ENCODE measurements at regions not wholly inside any gene's neighbourhood (a gene's known extent, or its start where the extent isn't known, plus 50 kb on each side); places are given as distances from the start of the nearest gene placed in this dataset.

DNA sequence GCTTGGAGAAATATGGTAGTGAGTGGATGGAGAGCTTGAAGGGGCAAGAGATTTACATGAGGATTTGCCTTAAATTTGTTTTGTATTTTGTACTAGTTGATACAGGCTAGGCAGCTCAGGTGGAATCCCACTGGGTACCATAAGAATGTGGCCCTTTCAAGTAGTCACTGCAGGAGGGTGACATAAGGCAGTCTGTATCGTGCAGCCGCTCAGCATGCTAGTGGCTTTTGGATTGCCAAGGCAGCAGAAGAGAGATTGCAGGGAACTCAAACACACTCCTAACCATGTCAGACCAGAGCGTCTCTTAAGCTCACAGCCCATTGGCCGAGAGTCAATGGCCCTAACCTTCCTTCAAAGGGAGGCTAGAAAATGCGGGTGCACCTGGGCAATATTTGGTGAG, 420.0 kb downstream of the ADGRL2 start:
- no peak for DNase-seq

DNA sequence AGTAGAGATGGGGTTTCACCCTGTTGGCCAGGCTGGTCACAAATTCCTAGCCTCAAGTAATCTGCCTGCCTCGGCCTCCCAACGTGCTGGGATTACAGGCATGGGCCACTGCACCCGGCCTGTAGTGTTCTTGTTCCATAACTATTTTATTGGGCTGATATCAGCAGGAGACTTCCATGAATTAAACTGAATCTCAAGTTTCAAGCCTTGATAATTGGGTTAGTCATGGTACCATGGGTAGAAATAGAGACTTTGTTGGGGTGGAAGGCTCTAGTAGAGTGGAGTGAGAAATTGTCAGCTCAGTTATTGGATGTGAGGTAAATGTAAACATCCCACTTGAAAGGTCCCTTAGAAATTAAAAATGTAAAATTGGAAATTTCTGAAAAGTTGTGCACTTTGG, 419.1 kb downstream of the ADGRL2 start:
- DNase-seq = no peak

GRCh38 chr1:82218846-82219245, 418.1 kb downstream of the ADGRL2 start:
- DNase-seq = no peak

DNA sequence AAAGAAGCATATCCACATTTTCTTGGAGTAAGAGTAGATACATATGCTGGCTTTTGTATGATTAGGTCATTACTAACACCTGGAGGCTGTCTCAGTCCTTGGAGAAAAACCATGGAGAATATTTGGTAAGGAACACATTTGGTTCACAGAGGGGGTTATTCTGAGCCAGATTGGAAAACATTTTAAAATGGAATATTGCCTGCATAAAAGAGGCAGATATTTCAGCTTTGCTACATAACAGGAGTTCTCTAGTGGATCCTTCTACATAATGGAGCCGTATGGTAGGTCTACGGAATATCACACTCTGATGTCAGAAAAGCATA, 415.1 kb downstream of the ADGRL2 start:
- no peak for DNase-seq

DNA sequence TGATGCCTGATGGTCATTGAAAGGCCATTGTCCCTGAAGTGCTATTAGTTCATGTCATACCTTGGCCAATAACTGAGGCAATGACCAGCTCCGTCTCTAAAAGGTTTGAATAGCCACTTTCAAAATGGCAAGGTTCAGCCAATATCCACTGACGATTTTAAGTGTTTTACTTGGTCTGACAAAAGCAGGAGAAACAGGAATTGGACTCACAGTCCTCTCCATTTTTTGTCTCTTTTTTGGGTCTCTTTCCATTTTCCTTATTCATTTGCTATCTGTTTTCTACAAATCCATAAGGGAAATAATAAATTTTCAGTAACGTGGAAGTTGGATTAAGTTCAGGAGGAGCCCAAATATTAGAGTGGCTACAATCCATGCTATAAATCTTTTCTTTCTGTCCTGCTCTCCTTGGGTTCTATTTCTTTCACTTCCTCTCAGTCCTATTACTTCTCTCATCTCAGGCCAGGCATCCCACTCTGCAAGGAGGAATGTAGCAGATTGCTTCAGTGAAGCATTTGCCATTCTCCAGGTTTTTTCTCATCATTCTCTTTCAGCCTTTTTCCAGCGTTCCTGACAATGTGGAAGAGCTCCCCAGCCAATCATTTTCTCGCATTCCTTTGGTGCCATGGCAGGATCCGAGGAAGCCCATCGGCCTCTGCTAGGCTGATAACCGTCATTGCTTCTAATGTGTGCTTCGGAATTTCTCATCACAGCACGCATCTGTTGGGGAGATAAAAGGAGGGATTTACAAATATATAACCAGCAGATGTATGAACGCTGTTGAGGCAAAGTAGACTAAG, 414.5 kb downstream of the ADGRL2 start:
- DNase-seq = no peak

- no peak for DNase-seq
These were observed 413.9 kb downstream of the ADGRL2 start for GRCh38 chr1:82214606-82215005.

GRCh38 chr1:82197606-82198005, 396.9 kb downstream of the ADGRL2 start:
- no peak for DNase-seq

DNA sequence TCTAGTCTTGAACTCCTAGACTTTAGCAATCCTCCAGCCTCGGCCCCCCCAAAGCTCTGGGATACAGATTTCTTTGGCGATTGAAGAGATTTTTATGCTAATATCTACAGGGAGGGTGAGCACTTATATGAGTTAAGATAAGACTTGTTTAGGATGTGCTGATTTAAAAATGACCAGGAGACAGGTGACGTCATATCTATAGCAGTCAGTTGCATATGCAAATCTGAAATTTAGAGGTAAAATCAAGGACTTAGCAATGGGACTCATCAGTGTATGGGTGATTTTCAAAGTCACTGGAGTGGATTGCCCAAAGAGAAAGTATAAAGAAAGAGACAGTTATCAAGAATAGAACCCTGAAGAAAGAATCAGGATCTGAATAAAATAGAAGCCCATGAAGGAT, 394.5 kb downstream of the ADGRL2 start:
- DNase-seq = no peak

GRCh38 chr1:82185084-82185483, 384.4 kb downstream of the ADGRL2 start:
- DNase-seq = no peak

DNA sequence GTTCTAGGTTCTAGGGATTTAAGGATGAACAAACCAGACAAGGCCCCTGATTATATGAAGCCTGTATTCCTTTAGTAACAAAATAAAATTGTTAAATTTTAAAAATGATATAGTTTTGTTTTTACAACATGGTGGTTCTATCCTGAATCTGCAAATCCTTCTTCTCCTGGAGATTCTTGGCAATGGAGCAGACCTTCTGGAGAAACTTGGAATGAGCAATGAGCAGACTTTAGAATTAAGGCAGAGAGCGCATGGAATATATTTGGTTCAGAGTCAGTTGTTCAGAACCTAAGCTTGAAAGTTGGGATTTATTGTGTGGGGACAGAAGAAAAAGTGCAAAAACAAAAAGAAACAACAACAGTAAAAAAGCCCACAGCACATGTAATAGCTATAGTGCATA, 381.1 kb downstream of the ADGRL2 start:
- no peak for DNase-seq

DNA sequence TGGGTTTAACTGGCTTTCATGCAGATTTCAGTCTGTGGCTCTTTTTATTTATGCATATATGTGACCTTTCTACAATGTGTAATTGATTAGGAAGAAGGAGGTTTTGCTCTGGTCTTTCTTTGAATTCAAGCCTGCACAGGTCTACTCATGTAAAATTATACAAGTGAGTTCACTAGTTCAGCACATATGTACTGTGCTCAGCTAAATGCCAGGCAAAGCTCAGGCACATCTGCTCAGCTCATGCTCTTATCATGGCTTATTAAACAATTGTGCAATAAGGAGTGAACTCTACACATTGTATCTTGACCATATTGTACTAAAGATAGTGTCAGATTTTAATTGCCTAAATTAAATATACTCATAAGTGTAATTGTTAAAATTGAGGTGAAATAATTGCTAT, 378.4 kb downstream of the ADGRL2 start:
- DNase-seq = no peak

DNA sequence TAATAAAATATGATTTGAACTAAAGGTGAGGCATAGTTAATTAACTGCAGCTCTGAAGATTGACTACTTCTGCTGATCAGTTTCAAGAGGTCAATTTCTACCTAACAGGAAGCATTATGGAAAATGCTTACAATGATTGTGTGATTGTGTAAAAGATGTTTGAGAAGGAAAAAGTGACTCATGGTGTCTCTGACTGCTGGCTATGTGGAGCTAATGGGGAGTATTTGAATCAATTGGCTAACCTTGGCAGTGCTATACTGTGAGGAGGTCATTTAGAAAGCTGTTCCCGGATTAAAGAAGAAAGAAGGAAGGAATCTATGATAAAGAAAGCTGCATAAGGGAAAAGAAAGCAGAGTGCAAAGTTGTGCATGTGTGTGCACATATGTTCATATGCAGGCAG, 376.5 kb downstream of the ADGRL2 start:
- no peak for DNase-seq

DNA sequence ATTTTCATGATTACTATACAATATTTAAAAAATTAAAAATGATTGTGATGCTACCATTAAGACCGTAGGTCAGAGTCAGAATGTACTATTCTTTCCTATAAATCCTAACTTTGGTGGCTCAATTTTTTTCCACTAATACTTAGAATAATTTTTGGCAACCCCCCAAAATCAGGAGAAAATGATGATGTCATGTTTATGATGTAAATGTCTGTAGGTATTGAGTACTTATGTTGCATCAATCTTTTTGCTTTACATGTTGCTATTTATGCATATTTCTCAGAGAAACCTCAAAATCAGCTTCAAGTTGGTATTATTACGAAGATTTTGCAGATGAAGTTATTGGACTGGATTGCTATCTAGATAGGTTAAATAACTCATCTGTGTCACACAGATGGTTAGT, 371.2 kb downstream of the ADGRL2 start:
- DNase-seq = no peak

- DNase-seq = no peak
These were observed 367.7 kb downstream of the ADGRL2 start for GRCh38 chr1:82168482-82168881.

DNA sequence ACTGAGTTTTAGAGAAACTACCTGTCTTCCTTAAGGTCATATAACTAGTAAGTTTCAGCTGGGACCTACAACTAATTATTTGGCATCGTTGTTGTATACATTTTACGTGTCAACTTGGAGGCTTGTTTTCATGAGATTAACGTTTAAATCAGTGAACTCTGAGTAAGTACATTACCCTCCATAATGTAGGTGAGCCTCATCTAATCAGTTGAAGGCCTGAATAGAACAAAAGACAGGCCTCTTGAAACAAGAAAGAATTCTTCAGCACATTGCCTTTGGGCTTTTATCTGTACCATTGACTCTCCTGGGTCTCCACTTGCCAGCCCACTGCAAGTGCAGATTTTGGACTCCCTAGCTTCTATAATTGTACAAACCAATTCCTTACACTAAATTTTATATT, 364.6 kb downstream of the ADGRL2 start:
- DNase-seq = no peak

DNA sequence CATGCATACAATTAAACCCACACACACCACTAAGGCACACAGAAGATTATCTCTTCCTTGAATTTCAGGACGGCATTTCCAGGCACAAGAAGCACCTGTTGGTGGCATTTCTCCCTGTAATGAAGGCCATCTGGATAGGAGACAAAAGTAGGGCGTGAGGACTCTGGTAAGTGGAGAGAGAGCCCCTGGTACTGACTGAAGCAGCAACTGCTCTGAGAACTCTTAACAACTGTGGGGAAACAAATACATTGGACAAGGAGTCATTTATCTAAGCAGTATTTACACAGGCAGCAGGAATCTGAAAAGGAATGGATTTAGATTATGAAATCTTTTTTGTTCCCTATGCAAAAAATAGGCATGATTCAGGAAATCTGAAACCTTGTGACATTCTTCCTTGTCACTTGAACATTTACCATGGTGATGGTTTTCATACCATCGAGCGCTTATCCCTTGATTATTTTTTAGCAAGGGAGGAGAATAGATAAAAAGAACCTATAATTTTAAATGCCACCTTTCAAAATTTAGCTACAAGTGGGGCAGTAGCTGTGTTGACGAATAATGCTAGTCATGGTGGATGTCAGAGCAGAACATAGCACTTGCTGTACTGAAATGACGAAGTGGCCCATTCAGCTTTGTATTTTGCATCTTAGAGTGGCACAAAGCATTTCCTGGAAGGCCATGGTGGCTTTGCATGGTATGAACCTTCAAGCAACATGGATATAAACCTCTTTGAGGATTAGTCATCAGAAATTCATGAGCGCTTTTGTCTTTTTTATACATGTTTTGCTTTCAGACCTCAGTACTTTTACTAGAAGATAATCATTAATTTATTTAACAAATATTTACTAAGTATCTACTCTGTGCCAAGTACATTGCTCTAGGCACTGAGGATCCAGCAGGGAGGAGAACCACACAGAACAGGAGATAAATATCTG, 362.0 kb downstream of the ADGRL2 start:
- no peak for DNase-seq

- no peak for DNase-seq
These were observed 361.0 kb downstream of the ADGRL2 start for GRCh38 chr1:82161700-82162141.

DNA sequence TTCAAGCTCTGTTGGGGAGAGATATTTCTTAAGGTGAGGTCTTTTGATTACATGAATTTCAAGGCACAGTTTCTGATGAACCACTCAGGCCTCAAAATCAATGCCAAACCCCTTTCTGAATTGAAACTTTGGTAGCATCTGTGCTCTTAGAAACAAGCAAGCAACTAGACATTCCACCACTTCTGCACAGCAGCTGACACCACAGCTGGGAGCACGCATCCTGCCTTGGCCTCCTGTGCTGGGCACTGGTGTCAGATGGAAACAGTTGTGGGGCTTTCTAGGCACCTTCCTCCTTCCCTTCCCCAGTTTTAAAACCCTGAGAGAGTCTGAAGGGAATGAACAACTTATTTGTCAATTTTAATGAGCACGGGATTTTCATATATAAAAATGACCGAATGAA, 360.2 kb downstream of the ADGRL2 start:
- no peak for DNase-seq

- DNase-seq = no peak
These were observed 359.3 kb downstream of the ADGRL2 start for GRCh38 chr1:82160036-82160435.

- DNase-seq = no peak
These were observed 358.2 kb downstream of the ADGRL2 start for GRCh38 chr1:82158981-82159380.

- DNase-seq = no peak
These were observed 353.7 kb downstream of the ADGRL2 start for GRCh38 chr1:82154219-82154970.

DNA sequence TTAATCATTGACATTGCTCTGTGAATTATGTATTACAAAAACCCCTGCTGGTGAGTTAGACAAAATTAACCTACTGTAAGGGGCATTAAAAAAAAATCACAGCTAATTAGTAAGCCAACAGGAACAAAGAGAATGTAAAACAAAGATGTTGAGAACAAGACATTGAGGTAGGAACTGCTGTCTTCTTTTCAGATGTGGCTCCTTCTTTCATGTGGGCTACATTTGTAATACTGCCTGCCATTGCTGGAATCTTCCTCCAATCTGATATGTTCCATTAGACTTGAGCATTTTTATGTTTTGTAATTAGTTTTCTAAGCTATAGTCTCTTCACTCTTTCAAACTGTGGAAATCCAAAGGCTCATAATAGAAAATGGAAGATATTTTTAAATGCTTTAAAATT, 353.0 kb downstream of the ADGRL2 start:
- DNase-seq = no peak

GRCh38 chr1:82153272-82153629, 352.5 kb downstream of the ADGRL2 start:
- no peak for DNase-seq

Data from stimulated activated CD8-positive, alpha-beta memory T cell treated with anti-CD3 and anti-CD28 coated beads, Interleukin-4, amount 100 ng/mL, for 48 hours (primary cell).